Mesendoderm (in vitro differentiated cells): ENCODE measurements at regions not wholly inside any gene's neighbourhood (a gene's known extent, or its start where the extent isn't known, plus 50 kb on each side); places are given as distances from the start of the nearest gene placed in this dataset. TPM values are rescaled to one million over a fixed set of nuclear protein-coding genes. Genes with fewer than 3 reads are reported as not detected.

Experiments used
- small RNA-seq: library from polyadenylated mRNA; stranded (forward); fragments of <200 nt; extraction: miRNeasy Mini kit (QIAGEN cat#:217004); gene quantifications from one replicate; pipeline ENCODE3, GENCODE V24; 2013; ENCODE audit not compliant: insufficient read depth

Small RNA genes lying in the stretch of these regions (small RNA-seq; reads per million reads assigned to genes)
- gene MIR6130, result not detected
- not detected for gene RNU4-45P
